Loucy (cell line): ENCODE measurements at regions not wholly inside any gene's neighbourhood (a gene's known extent, or its start where the extent isn't known, plus 50 kb on each side); places are given as distances from the start of the nearest gene placed in this dataset.

Experiments
- H2AFZ ChIP-seq: fragments of 200-600 bp; sonication (generic); 2 replicates; pipeline ENCODE4 v1.6.0; 2016; ENCODE audit warnings: antibody characterized with exemption, mild to moderate bottlenecking, low read length, moderate library complexity
- H3F3A ChIP-seq: fragments of 200-600 bp; 2 replicates; pipeline ENCODE4 v1.6.0; 2016; ENCODE audit warnings: antibody characterized with exemption, low read depth, mild to moderate bottlenecking
- H3K27me3 ChIP-seq: fragments of 200-600 bp; sonication (generic); 2 replicates; pipeline ENCODE4 v1.6.1; 2014; ENCODE audit warnings: low read length, mild to moderate bottlenecking; ENCODE audit not compliant: insufficient read depth, poor library complexity, severe bottlenecking
- H3K36me3 ChIP-seq: fragments of 200-600 bp; sonication (generic); 2 replicates; pipeline ENCODE4 v1.6.1; 2016; ENCODE audit warnings: low read length; ENCODE audit not compliant: insufficient read depth
- H3K4me1 ChIP-seq: fragments of 200-600 bp; sonication (generic); 2 replicates; pipeline ENCODE4 v1.5.1; 2014; ENCODE audit warnings: low read length, mild to moderate bottlenecking; ENCODE audit not compliant: insufficient read depth, poor library complexity, severe bottlenecking
- H3K4me2 ChIP-seq: fragments of 200-600 bp; sonication (generic); 2 replicates; pipeline ENCODE4 v1.6.0; 2014; ENCODE audit warnings: antibody characterized with exemption, low read length, low read depth, mild to moderate bottlenecking; ENCODE audit not compliant: poor library complexity, severe bottlenecking
- H3K4me3 ChIP-seq: fragments of 200-600 bp; sonication (generic); 2 replicates; pipeline ENCODE4 v1.5.1; 2014; ENCODE audit warnings: low read length, mild to moderate bottlenecking, mixed read lengths; ENCODE audit not compliant: poor library complexity, severe bottlenecking
- H3K79me2 ChIP-seq: fragments of 200-600 bp; sonication (generic); 2 replicates; pipeline ENCODE4 v1.6.1; 2014; ENCODE audit warnings: low read length; ENCODE audit not compliant: insufficient read depth
- H3K9ac ChIP-seq: fragments of 200-600 bp; sonication (generic); 2 replicates; pipeline ENCODE4 v1.6.0; 2014; ENCODE audit warnings: mild to moderate bottlenecking, low read depth, low read length, moderate library complexity; ENCODE audit not compliant: poor library complexity, severe bottlenecking
- H3K9me2 ChIP-seq: fragments of 200-600 bp; sonication (generic); replicated peaks from 2 replicates; pipeline ENCODE4 v1.6.1; 2016; ENCODE audit warnings: low read depth, low read length, mixed read lengths
- H3K9me3 ChIP-seq: fragments of 200-600 bp; sonication (generic); 2 replicates; pipeline ENCODE4 v1.6.1; 2014; ENCODE audit warnings: mild to moderate bottlenecking, antibody characterized with exemption, low read length, low read depth; ENCODE audit not compliant: insufficient read depth
- H4K20me1 ChIP-seq: fragments of 200-600 bp; sonication (generic); 2 replicates; pipeline ENCODE4 v1.6.0; 2014; ENCODE audit warnings: antibody characterized with exemption, low read length, mild to moderate bottlenecking; ENCODE audit not compliant: insufficient read depth, poor library complexity, severe bottlenecking
- CTCF ChIP-seq: fragments of 200-600 bp; sonication (generic); conservative IDR thresholded peaks from 2 replicates; pipeline ENCODE4 v1.5.1; 2014; ENCODE audit warnings: mild to moderate bottlenecking, antibody characterized with exemption, low read length
- EZH2phosphoT487 ChIP-seq: fragments of 200-600 bp; IDR thresholded peaks from 2 replicates; pipeline ENCODE4 v1.6.1; 2018; ENCODE audit warnings: antibody characterized with exemption, mild to moderate bottlenecking, moderate library complexity, borderline replicate concordance

- TF ChIP-seq EZH2phosphoT487: no peak
- no peak for TF ChIP-seq CTCF
- Histone ChIP-seq H3K4me1 (no peaks in the 10 kb centered on the region), H3K9me2 (no peaks in the 10 kb centered on the region), H2AFZ (no peak overlapping the region), H3K36me3 (no peaks in the 10 kb centered on the region), H4K20me1 (no peaks in the 10 kb centered on the region), H3K4me2 (no peak overlapping the region), H3K9ac (no peak overlapping the region), H3K27me3 (no peaks in the 10 kb centered on the region), H3K79me2 (no peaks in the 10 kb centered on the region), H3K9me3 (no peaks in the 10 kb centered on the region), H3K4me3 (no peak overlapping the region), H3F3A (no peaks in the 10 kb centered on the region)
These were observed 126.4 kb upstream of the KIF2B start for GRCh38 chr17:53696286-53696685.

- H3K4me1 ChIP-seq: no peaks in the 10 kb centered on the region
- no peaks in the 10 kb centered on the region for H4K20me1 ChIP-seq
- no peaks in the 10 kb centered on the region for H3F3A ChIP-seq
- no peak for TF ChIP-seq CTCF
- H3K27me3 ChIP-seq: no peaks in the 10 kb centered on the region
- no peak overlapping the region for H2AFZ ChIP-seq
- no peak overlapping the region for H3K4me2 ChIP-seq
- no peaks in the 10 kb centered on the region for H3K36me3 ChIP-seq
- H3K79me2 ChIP-seq: no peaks in the 10 kb centered on the region
- H3K9me3 ChIP-seq: no peaks in the 10 kb centered on the region
- H3K9ac ChIP-seq: no peak overlapping the region
- no peaks in the 10 kb centered on the region for H3K9me2 ChIP-seq
- no peak overlapping the region for H3K4me3 ChIP-seq
These were observed 135.4 kb upstream of the KIF2B start for GRCh38 chr17:53687324-53687723.

GRCh38 chr17:53680745-53681144 lies 142.0 kb upstream of the KIF2B start:
- Histone ChIP-seq H3K36me3 (no peaks in the 10 kb centered on the region), H3K4me1 (no peaks in the 10 kb centered on the region), H3F3A (no peaks in the 10 kb centered on the region), H4K20me1 (no peaks in the 10 kb centered on the region), H3K4me2 (no peak overlapping the region), H3K4me3 (no peak overlapping the region), H3K9me2 (no peaks in the 10 kb centered on the region), H3K79me2 (no peaks in the 10 kb centered on the region), H3K9ac (no peak overlapping the region), H2AFZ (no peak overlapping the region), H3K9me3 (no peaks in the 10 kb centered on the region), H3K27me3 (no peaks in the 10 kb centered on the region)
- TF ChIP-seq CTCF: no peak
